Neuronal stem cell (in vitro differentiated cells): ENCODE measurements at regions not wholly inside any gene's neighbourhood (a gene's known extent, or its start where the extent isn't known, plus 50 kb on each side); places are given as distances from the start of the nearest gene placed in this dataset.

Experiments
- DNase-seq: peaks from one replicate; pipeline ENCODE4 v3.0.0-alpha.2; 2013; ENCODE audit warnings: low spot score
- H2AFZ ChIP-seq: one replicate; pipeline ENCODE4 v1.6.1; 2013; ENCODE audit warnings: mild to moderate bottlenecking, low read length, inconsistent platforms
- H2AK5ac ChIP-seq: 2 replicates; pipeline ENCODE4 v1.6.1; 2013; ENCODE audit warnings: low read depth, mild to moderate bottlenecking, inconsistent platforms, low read length, moderate library complexity, mixed read lengths
- H2BK120ac ChIP-seq: 2 replicates; pipeline ENCODE4 v1.6.1; 2013; ENCODE audit warnings: low read depth, mild to moderate bottlenecking, inconsistent platforms, low read length, moderate library complexity, mixed read lengths
- H2BK12ac ChIP-seq: one replicate; pipeline ENCODE4 v1.6.1; 2013; ENCODE audit warnings: low read length, inconsistent platforms
- H2BK15ac ChIP-seq: 2 replicates; pipeline ENCODE4 v1.6.1; 2013; ENCODE audit warnings: mild to moderate bottlenecking, low read length, inconsistent platforms, mixed read lengths
- H2BK5ac ChIP-seq: one replicate; pipeline ENCODE4 v1.6.1; 2013; ENCODE audit warnings: inconsistent platforms, mild to moderate bottlenecking, low read length, moderate library complexity
- H3K14ac ChIP-seq: one replicate; pipeline ENCODE4 v1.6.1; 2013; ENCODE audit warnings: low read length, inconsistent platforms
- H3K18ac ChIP-seq: 2 replicates; pipeline ENCODE4 v1.6.1; 2013; ENCODE audit warnings: low read length, inconsistent platforms
- H3K23ac ChIP-seq: 2 replicates; pipeline ENCODE4 v1.6.1; 2013; ENCODE audit warnings: low read depth, mild to moderate bottlenecking, mixed read lengths, low read length, inconsistent platforms; ENCODE audit not compliant: poor library complexity
- H3K27ac ChIP-seq: replicated peaks from 3 replicates; pipeline ENCODE4 v1.5.1; 2013; ENCODE audit warnings: low read length, inconsistent platforms
- H3K27me3 ChIP-seq, 3 experiments: 2 replicates each; pipeline ENCODE4 v1.6.1; 2013; ENCODE audit warnings: low read length in 3 of 3, mild to moderate bottlenecking in 2 of 3, inconsistent platforms in 1 of 3, low read depth in 1 of 3, mixed read lengths in 1 of 3, moderate library complexity in 1 of 3; ENCODE audit not compliant: control insufficient read depth in 3 of 3, insufficient read depth in 3 of 3
- H3K36me3 ChIP-seq, 2 donors: replicated peaks in 1 of 2; 2 replicates each; pipeline ENCODE4 v1.6.1; 2013; ENCODE audit warnings: low read length in 2 of 2; ENCODE audit not compliant: control insufficient read depth in 2 of 2, insufficient read depth in 2 of 2
- H3K4ac ChIP-seq: 2 replicates; pipeline ENCODE4 v1.6.1; 2013; ENCODE audit warnings: inconsistent platforms, mild to moderate bottlenecking, low read length, moderate library complexity
- H3K4me1 ChIP-seq, 2 donors: 1 replicate in 1 of 2; 2 replicates in 1 of 2; pipeline ENCODE4 v1.6.1; 2013; ENCODE audit warnings: low read length in 2 of 2, low read depth in 1 of 2; ENCODE audit not compliant: control insufficient read depth in 2 of 2, insufficient read depth in 1 of 2
- H3K4me2 ChIP-seq: one replicate; pipeline ENCODE4 v1.6.1; 2013; ENCODE audit warnings: mild to moderate bottlenecking, low read length, inconsistent platforms; ENCODE audit not compliant: insufficient read depth, poor library complexity, severe bottlenecking
- H3K4me3 ChIP-seq, 2 donors: 2 replicates each; pipeline ENCODE4 v1.5.1; 2013; ENCODE audit warnings: low read length in 2 of 2, mild to moderate bottlenecking in 2 of 2, inconsistent platforms in 1 of 2, moderate library complexity in 1 of 2
- H3K79me1 ChIP-seq: one replicate; pipeline ENCODE4 v1.6.1; 2013; ENCODE audit warnings: low read depth, mild to moderate bottlenecking, inconsistent platforms, low read length, moderate library complexity
- H3K9ac ChIP-seq: one replicate; pipeline ENCODE4 v1.6.1; 2013; ENCODE audit warnings: mild to moderate bottlenecking, low read depth, low read length, inconsistent platforms; ENCODE audit not compliant: poor library complexity
- H3K9me3 ChIP-seq, 2 donors: replicated peaks in 1 of 2; 2 replicates each; pipeline versions ENCODE3 to v1.6.1; 2013; ENCODE audit warnings: low read length in 2 of 2, mild to moderate bottlenecking in 2 of 2, inconsistent platforms in 1 of 2, low read depth in 1 of 2, mixed read lengths in 1 of 2, moderate library complexity in 1 of 2; ENCODE audit not compliant: control insufficient read depth in 2 of 2, insufficient read depth in 1 of 2
- H4K8ac ChIP-seq: one replicate; pipeline ENCODE4 v1.6.1; 2013; ENCODE audit warnings: low read depth, mild to moderate bottlenecking, inconsistent platforms, low read length, moderate library complexity
- H4K91ac ChIP-seq: one replicate; pipeline ENCODE4 v1.6.1; 2013; ENCODE audit warnings: low read length, low read depth, mild to moderate bottlenecking, inconsistent platforms; ENCODE audit not compliant: poor library complexity
- WGBS, 2 donors: extraction: QIAGEN DNeasy Blood & Tissue Kit; methylation state at CpG; one replicate each; pipeline ENCODE4 v1.1.7; 2013; ENCODE audit warnings: missing lambda C conversion rate in 2 of 2, mixed read lengths in 1 of 2; ENCODE audit not compliant: insufficient read length in 2 of 2, insufficient replicate concordance in 1 of 2; ENCODE audit errors: extremely low coverage in 2 of 2; 5-methylcytosine and 5-hydroxymethylcytosine counted together

GRCh38 chr4:58749206-58749605 lies 1639.0 kb upstream of the IGFBP7 start:
- H3K18ac ChIP-seq: no peak overlapping the region
- H2AFZ ChIP-seq: no peak overlapping the region
- no peak overlapping the region for H3K4ac ChIP-seq
- no peaks in the 10 kb centered on the region for H3K27me3 ChIP-seq
- H3K4me1 ChIP-seq: no peaks in the 10 kb centered on the region
- H2BK15ac ChIP-seq: no peak overlapping the region
- H2BK12ac ChIP-seq: no peak overlapping the region
- H2AK5ac ChIP-seq: no peak overlapping the region
- no CpG with 5 or more reads among the region's 8 CpGs for WGBS, 2 donors
- no peak overlapping the region for H2BK120ac ChIP-seq
- no peak for DNase-seq
- no peak overlapping the region for H4K91ac ChIP-seq
- no peak overlapping the region for H3K4me3 ChIP-seq
- no peaks in the 10 kb centered on the region for H3K9me3 ChIP-seq
- no peak overlapping the region for H3K9ac ChIP-seq
- no peak overlapping the region for H4K8ac ChIP-seq
- H2BK5ac ChIP-seq: no peak overlapping the region
- no peaks in the 10 kb centered on the region for H3K36me3 ChIP-seq
- H3K79me1 ChIP-seq: no peaks in the 10 kb centered on the region
- H3K27ac ChIP-seq: no peak overlapping the region
- no peak overlapping the region for H3K14ac ChIP-seq
- H3K23ac ChIP-seq: no peak overlapping the region
- no peak overlapping the region for H3K4me2 ChIP-seq

DNA sequence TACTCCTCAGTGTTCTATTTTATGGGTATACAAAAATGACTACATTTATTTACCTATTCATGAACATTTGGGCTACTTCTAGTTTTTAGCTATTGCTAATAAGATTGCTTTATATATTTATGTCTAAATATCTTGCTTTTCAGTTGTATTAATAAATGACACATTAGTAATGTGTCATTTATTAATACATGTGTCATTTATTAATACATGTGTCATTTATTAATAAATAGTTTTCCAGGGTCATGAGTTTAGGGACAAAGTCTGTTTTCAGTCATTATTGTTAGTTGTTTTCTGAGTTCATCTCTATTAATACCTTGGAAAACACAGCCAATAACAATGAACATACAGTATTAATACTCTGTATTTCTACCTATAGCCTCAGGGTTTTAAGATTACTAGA lies 1630.7 kb upstream of the IGFBP7 start:
- H3K4me3 ChIP-seq: no peak overlapping the region
- H2BK15ac ChIP-seq: no peak overlapping the region
- no peak overlapping the region for H4K8ac ChIP-seq
- H2BK120ac ChIP-seq: no peak overlapping the region
- no peak overlapping the region for H4K91ac ChIP-seq
- H3K9me3 ChIP-seq: no peaks in the 10 kb centered on the region
- no peak overlapping the region for H3K4ac ChIP-seq
- H3K36me3 ChIP-seq: no peaks in the 10 kb centered on the region
- no peaks in the 10 kb centered on the region for H3K4me1 ChIP-seq
- no peak overlapping the region for H3K4me2 ChIP-seq
- H2AK5ac ChIP-seq: no peak overlapping the region
- H2BK12ac ChIP-seq: no peak overlapping the region
- H3K14ac ChIP-seq: no peak overlapping the region
- no peak overlapping the region for H2AFZ ChIP-seq
- H3K79me1 ChIP-seq: no peaks in the 10 kb centered on the region
- H3K18ac ChIP-seq: no peak overlapping the region
- H2BK5ac ChIP-seq: no peak overlapping the region
- H3K27me3 ChIP-seq: no peaks in the 10 kb centered on the region
- H3K27ac ChIP-seq: no peak overlapping the region
- H3K23ac ChIP-seq: no peak overlapping the region
- no peak for DNase-seq
- H3K9ac ChIP-seq: no peak overlapping the region

- H3K9me3 ChIP-seq: no peaks in the 10 kb centered on the region
- H3K9ac ChIP-seq: no peak overlapping the region
- H3K23ac ChIP-seq: no peak overlapping the region
- H2BK15ac ChIP-seq: no peak overlapping the region
- H2BK5ac ChIP-seq: no peak overlapping the region
- H2AFZ ChIP-seq: no peak overlapping the region
- no CpG with 5 or more reads among the region's 1 CpG for WGBS, 2 donors
- no peak overlapping the region for H2AK5ac ChIP-seq
- H3K36me3 ChIP-seq: no peaks in the 10 kb centered on the region
- DNase-seq: no peak
- H3K4ac ChIP-seq: no peak overlapping the region
- no peak overlapping the region for H3K4me3 ChIP-seq
- H4K91ac ChIP-seq: no peak overlapping the region
- H3K14ac ChIP-seq: no peak overlapping the region
- H3K27ac ChIP-seq: no peak overlapping the region
- H3K4me1 ChIP-seq: no peaks in the 10 kb centered on the region
- H3K27me3 ChIP-seq: no peaks in the 10 kb centered on the region
- no peak overlapping the region for H2BK120ac ChIP-seq
- H2BK12ac ChIP-seq: no peak overlapping the region
- H3K4me2 ChIP-seq: no peak overlapping the region
- no peak overlapping the region for H4K8ac ChIP-seq
- H3K79me1 ChIP-seq: no peaks in the 10 kb centered on the region
- no peak overlapping the region for H3K18ac ChIP-seq
These were observed 1629.1 kb upstream of the IGFBP7 start for GRCh38 chr4:58739275-58739674.

DNA sequence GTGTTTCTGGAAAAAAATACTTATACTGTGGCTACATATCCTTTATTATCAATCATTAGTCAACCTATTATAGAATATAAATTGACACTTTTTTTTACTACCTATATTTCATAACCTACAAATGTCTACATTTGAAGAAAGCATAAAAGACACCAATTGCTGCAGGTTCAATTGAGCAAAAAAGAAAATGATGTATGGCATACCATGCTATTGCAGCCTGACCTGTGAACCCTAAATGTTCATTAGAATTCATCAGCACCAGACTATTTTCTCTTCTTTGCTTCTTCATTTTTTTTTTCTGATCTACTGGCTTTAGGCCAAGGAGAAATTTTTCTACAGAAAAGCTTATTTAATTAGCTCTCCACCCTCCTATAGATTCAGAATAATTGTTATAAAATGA lies 1628.2 kb upstream of the IGFBP7 start:
- no peaks in the 10 kb centered on the region for H3K9me3 ChIP-seq
- H2BK12ac ChIP-seq: no peak overlapping the region
- no peak overlapping the region for H3K4ac ChIP-seq
- no peak overlapping the region for H4K8ac ChIP-seq
- no peak overlapping the region for H3K18ac ChIP-seq
- H3K4me3 ChIP-seq: no peak overlapping the region
- H2AK5ac ChIP-seq: no peak overlapping the region
- no peak overlapping the region for H2AFZ ChIP-seq
- no peaks in the 10 kb centered on the region for H3K27me3 ChIP-seq
- DNase-seq: no peak
- no peaks in the 10 kb centered on the region for H3K4me1 ChIP-seq
- H2BK15ac ChIP-seq: no peak overlapping the region
- no peak overlapping the region for H3K23ac ChIP-seq
- H3K27ac ChIP-seq: no peak overlapping the region
- H3K9ac ChIP-seq: no peak overlapping the region
- no peak overlapping the region for H2BK5ac ChIP-seq
- no peak overlapping the region for H3K14ac ChIP-seq
- H2BK120ac ChIP-seq: no peak overlapping the region
- no peak overlapping the region for H4K91ac ChIP-seq
- no peaks in the 10 kb centered on the region for H3K36me3 ChIP-seq
- H3K79me1 ChIP-seq: no peaks in the 10 kb centered on the region
- no peak overlapping the region for H3K4me2 ChIP-seq
